ENCODE measurements at regions not wholly inside any gene's neighbourhood (a gene's known extent, or its start where the extent isn't known, plus 50 kb on each side); places are given as distances from the start of the nearest gene placed in this dataset.

DNA sequence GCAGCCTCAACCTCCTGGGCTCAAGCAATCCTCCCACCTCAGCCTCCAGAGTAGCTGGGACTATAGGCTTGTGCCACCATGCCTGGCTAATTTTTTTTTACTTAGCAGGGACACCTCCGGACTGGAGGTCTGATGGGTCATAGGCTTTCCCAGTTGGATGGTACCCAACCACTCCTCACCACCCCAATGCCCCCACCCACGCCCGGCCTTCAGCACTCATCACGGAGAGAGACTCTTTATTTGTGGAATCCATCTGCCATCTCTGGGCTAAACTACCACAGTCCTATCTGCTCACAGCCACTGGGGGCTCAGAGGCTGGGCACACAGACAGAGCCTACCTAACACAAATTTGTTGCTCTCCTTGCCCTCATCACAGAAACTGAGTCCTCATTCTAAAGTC lies 58.3 kb upstream of the STXBP1 start:
- TF ChIP-seq, protein P1, sequence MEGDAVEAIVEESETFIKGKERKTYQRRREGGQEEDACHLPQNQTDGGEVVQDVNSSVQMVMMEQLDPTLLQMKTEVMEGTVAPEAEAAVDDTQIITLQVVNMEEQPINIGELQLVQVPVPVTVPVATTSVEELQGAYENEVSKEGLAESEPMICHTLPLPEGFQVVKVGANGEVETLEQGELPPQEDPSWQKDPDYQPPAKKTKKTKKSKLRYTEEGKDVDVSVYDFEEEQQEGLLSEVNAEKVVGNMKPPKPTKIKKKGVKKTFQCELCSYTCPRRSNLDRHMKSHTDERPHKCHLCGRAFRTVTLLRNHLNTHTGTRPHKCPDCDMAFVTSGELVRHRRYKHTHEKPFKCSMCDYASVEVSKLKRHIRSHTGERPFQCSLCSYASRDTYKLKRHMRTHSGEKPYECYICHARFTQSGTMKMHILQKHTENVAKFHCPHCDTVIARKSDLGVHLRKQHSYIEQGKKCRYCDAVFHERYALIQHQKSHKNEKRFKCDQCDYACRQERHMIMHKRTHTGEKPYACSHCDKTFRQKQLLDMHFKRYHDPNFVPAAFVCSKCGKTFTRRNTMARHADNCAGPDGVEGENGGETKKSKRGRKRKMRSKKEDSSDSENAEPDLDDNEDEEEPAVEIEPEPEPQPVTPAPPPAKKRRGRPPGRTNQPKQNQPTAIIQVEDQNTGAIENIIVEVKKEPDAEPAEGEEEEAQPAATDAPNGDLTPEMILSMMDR (IDR thresholded peaks at IDR 0.05), result no peak
- Histone ChIP-seq H3K27me3 (ENCODE audit: insufficient read depth in 3 of 3, low read length in 2 of 3) (no peaks in the 10 kb centered on the region), H3K9me3 (no peaks in the 10 kb centered on the region), H3K4me1 (peaks cover 23% of the 10 kb centered on the region), H3K36me3 (ENCODE audit: insufficient read depth in 1 of 2, low read depth in 1 of 2) (no peaks in the 10 kb centered on the region), H3K27ac (no peak overlapping the region), H3K4me3 (no peak overlapping the region)
- WGBS, 3 donors, result 69 to 75% (median 75%) methylated on average over 4 of the region's 4 CpGs
- no peak for ATAC-seq
- intact Hi-C loops (cut with DNase I), result no loop called here
- DNase-seq, result no peak

DNA sequence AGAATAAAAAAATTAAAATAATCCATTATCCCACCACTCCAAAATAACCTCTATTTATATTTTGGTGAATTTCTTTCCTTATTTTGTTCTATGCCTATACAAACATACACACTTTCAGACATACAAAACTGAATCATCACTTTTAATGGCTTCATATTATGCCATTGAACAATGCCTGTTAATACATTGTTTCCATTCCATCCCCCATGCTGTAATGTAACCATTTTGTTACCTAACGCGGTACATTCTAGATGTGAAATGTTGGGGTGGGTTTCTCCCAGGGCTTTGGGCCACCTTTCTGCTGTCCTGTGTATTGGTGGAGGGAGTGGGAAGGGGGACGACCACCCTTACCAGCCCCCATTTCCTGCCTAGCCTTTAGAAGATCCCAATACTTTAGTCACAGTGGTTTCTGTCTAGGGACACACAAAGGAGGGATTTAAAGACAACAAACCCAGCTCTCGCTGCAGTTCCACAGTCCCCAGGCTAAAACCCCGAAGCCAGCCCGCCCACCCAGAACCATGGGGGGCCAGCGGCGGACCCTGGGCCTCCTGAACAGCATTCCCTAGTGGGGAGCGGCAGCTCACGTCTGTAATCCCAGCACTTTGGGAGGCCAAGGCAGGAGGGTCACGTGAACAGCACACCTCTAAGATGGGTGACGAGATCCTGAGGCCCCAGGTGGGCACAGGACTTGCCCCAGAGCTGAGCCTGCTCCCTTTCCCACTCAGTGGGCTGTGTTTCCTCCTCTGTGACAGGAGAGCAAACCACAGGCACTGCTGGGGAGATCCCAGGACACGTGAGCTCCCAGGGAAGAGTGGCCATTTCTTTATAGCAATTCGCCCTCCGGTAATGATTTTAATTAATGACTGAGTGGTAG lies 56.9 kb upstream of the STXBP1 start:
- intact Hi-C loops (cut with DNase I), result loop anchor here in 1 of 2 donors (5.0 kb wide), 1 partner anchor 33 kb away; no protein-coding TSS in a partner anchor
- DNase-seq (no peak), ATAC-seq (no peak)
- 80 to 89% (median 84%) methylated on average over 15 of the region's 15 CpGs for WGBS, 3 donors
- peak overlapping the region; percentile 1 for H3K27ac ChIP-seq
- H3K27me3 ChIP-seq (ENCODE audit: insufficient read depth in 3 of 3, low read length in 2 of 3), result no peaks in the 10 kb centered on the region
- H3K4me3 ChIP-seq, result no peak overlapping the region
- H3K9me3 ChIP-seq, result no peaks in the 10 kb centered on the region
- H3K36me3 ChIP-seq (ENCODE audit: insufficient read depth in 1 of 2, low read depth in 1 of 2), result no peaks in the 10 kb centered on the region
- TF ChIP-seq, protein P1 (IDR thresholded peaks at IDR 0.05), result no peak
- peaks cover 29% of the 10 kb centered on the region for H3K4me1 ChIP-seq

DNA sequence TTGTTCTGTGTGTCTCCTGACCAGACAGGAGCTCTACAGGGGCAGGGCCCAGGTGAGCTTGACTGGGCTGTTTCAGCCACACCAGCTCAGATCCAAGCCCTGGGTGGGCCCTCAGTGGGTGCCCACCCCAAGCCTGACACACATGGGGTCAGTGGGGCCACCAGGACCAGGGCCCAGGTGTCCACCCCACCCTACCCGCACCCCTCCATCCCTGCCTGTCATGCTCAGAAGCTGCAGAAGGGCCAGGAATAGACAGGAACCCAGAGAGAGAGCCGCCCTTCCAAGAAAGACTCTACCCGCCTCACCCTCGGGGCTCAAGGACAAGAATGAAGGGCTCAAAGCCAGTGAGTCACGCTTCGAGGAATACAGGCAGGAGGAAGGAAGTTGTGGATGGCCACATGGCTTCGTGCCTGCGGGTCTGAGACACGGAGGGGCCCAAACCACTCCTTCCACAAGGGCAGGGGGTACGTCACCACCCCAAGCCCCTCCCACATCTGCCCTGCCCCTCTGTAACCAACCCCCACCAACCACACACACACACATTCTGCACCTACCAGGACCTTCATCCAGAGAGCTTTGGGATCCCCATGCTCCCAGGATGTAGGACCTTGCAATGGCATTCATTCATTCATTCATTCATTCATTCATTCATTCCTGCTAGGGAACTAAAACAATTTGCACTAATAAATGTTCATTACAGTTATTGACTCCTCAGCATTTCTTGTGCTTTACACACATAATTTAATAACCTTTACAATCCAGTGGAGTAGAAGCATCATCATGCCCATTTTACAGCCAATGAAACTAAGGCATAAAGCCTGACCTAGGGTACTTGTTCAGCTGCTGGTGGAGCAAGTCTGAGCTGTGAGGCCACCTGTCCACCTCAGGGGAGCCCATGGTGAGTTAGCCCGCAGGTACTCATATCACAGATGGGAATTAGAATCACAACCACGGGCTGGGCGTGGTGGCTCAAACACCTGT lies 55.9 kb upstream of the STXBP1 start:
- WGBS, 3 donors, result 43 to 59% (median 52%) methylated on average over 12 to 13 of the region's 13 CpGs
- H3K4me3 ChIP-seq, result no peak overlapping the region
- peaks cover 0 to 7% of the 10 kb centered on the region in 2 donors for H3K36me3 ChIP-seq (ENCODE audit: insufficient read depth in 1 of 2, low read depth in 1 of 2)
- no peaks in the 10 kb centered on the region for H3K27me3 ChIP-seq (ENCODE audit: insufficient read depth in 3 of 3, low read length in 2 of 3)
- H3K4me1 ChIP-seq, result peaks cover 29% of the 10 kb centered on the region
- no peaks in the 10 kb centered on the region for H3K9me3 ChIP-seq
- peak in 3 of 4 donors; percentile 46 to 62 (median 54) for ATAC-seq
- DNase-seq, result peak; percentile 73 to 82
- H3K27ac ChIP-seq, result peak overlapping the region; percentile 1
- TF ChIP-seq, protein P1 (IDR thresholded peaks at IDR 0.05), result no peak
- intact Hi-C loops (cut with DNase I), result loop anchor here in 1 of 2 donors (5.0 kb wide), 1 partner anchor 34 kb away; no protein-coding TSS in a partner anchor

DNA sequence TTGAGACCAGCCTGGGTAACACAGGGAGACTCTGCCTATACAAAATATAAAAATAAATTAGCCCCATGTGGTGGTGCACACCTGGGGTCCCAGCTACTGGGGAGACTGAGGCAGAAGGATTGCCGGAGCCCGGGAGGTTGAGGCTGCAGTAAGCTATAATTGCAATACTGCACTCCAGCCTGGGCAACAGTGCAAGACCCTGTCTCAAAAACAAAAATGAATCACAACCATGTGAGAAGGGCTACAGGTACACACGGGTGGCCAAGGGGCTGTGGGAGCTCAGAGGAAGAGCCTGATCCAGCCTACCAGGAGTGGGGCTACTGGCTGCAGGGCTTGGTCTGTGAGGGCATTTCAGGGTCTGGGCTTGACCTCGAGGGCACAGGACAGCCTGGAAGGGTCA lies 55.2 kb upstream of the STXBP1 start:
- H3K36me3 ChIP-seq (ENCODE audit: insufficient read depth in 1 of 2, low read depth in 1 of 2), result peaks cover 0 to 7% of the 10 kb centered on the region in 2 donors
- no peak overlapping the region for H3K4me3 ChIP-seq
- peaks cover 29% of the 10 kb centered on the region for H3K4me1 ChIP-seq
- no peaks in the 10 kb centered on the region for H3K27me3 ChIP-seq (ENCODE audit: insufficient read depth in 3 of 3, low read length in 2 of 3)
- peak in 1 of 2 donors; percentile 21 for DNase-seq
- H3K9me3 ChIP-seq, result no peaks in the 10 kb centered on the region
- ATAC-seq, result no peak
- intact Hi-C loops (cut with DNase I), result loop anchor here in 1 of 2 donors (5.0 kb wide), 1 partner anchor 35 kb away; no protein-coding TSS in a partner anchor
- TF ChIP-seq, protein P1 (IDR thresholded peaks at IDR 0.05), result no peak
- H3K27ac ChIP-seq, result peak overlapping the region; percentile 23
- 61 to 68% (median 65%) methylated on average over 4 of the region's 4 CpGs for WGBS, 3 donors
